GM12878 (cell line): ENCODE measurements at regions not wholly inside any gene's neighbourhood (a gene's known extent, or its start where the extent isn't known, plus 50 kb on each side); places are given as distances from the start of the nearest gene placed in this dataset.

Experiments
- EED ChIP-seq: sonication (generic); IDR thresholded peaks from 2 replicates; pipeline ENCODE4 v1.6.1; 2016; ENCODE audit warnings: antibody characterized with exemption, low read depth
- GABPA ChIP-seq: IDR thresholded peaks from 2 replicates; pipeline ENCODE4 v1.6.1; 2014; ENCODE audit warnings: antibody characterized with exemption, low read depth, mild to moderate bottlenecking, inconsistent platforms
- POLR2A ChIP-seq: IDR thresholded peaks from 2 replicates; pipeline ENCODE4 v1.6.1; 2011; ENCODE audit warnings: low read depth, mild to moderate bottlenecking, low read length
- RAD21 ChIP-seq: IDR thresholded peaks from 2 replicates; pipeline ENCODE4 v1.6.1; 2011; ENCODE audit warnings: mild to moderate bottlenecking, low read depth, low read length, moderate library complexity; ENCODE audit not compliant: insufficient read depth
- ZNF274 ChIP-seq: IDR thresholded peaks from one replicate; pipeline ENCODE4 v1.8.0; 2011; ENCODE audit not compliant: insufficient read length, insufficient read depth
- TF ChIP-seq, protein P1 (sequence below), 3 experiments: IDR thresholded peaks in 2 of 3; conservative IDR thresholded peaks in 1 of 3; 2 replicates each; pipeline ENCODE4 v1.5.1; 2011; ENCODE audit warnings: low read depth in 3 of 3, low read length in 3 of 3, mild to moderate bottlenecking in 3 of 3, control low read depth in 2 of 3, moderate library complexity in 2 of 3, inconsistent platforms in 1 of 3, mixed read lengths in 1 of 3; ENCODE audit not compliant: control insufficient read depth in 2 of 3, insufficient read depth in 1 of 3; ENCODE audit errors: extremely low read depth in 1 of 3
- TF ChIP-seq, protein P2 (sequence below): IDR thresholded peaks from 2 replicates; pipeline ENCODE4 v1.6.1; 2012; ENCODE audit warnings: mild to moderate bottlenecking, low read depth, low read length

GRCh38 chr4:123804196-123804721, 407.7 kb downstream of the SPRY1 start:
- TF ChIP-seq ZNF274 (no peak), POLR2A (no peak), GABPA (no peak), EED (no peak), RAD21 (no peak)
- TF ChIP-seq, protein P1, sequence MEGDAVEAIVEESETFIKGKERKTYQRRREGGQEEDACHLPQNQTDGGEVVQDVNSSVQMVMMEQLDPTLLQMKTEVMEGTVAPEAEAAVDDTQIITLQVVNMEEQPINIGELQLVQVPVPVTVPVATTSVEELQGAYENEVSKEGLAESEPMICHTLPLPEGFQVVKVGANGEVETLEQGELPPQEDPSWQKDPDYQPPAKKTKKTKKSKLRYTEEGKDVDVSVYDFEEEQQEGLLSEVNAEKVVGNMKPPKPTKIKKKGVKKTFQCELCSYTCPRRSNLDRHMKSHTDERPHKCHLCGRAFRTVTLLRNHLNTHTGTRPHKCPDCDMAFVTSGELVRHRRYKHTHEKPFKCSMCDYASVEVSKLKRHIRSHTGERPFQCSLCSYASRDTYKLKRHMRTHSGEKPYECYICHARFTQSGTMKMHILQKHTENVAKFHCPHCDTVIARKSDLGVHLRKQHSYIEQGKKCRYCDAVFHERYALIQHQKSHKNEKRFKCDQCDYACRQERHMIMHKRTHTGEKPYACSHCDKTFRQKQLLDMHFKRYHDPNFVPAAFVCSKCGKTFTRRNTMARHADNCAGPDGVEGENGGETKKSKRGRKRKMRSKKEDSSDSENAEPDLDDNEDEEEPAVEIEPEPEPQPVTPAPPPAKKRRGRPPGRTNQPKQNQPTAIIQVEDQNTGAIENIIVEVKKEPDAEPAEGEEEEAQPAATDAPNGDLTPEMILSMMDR (IDR thresholded peaks at IDR 0.05 in 2 of 3, conservative IDR thresholded peaks at IDR 0.05 in 1 of 3; ENCODE audit: control insufficient read depth in 2 of 3, extremely low read depth in 1 of 3, insufficient read depth in 1 of 3, low read depth in 3 of 3, low read length in 3 of 3): no peak
- TF ChIP-seq, protein P2, sequence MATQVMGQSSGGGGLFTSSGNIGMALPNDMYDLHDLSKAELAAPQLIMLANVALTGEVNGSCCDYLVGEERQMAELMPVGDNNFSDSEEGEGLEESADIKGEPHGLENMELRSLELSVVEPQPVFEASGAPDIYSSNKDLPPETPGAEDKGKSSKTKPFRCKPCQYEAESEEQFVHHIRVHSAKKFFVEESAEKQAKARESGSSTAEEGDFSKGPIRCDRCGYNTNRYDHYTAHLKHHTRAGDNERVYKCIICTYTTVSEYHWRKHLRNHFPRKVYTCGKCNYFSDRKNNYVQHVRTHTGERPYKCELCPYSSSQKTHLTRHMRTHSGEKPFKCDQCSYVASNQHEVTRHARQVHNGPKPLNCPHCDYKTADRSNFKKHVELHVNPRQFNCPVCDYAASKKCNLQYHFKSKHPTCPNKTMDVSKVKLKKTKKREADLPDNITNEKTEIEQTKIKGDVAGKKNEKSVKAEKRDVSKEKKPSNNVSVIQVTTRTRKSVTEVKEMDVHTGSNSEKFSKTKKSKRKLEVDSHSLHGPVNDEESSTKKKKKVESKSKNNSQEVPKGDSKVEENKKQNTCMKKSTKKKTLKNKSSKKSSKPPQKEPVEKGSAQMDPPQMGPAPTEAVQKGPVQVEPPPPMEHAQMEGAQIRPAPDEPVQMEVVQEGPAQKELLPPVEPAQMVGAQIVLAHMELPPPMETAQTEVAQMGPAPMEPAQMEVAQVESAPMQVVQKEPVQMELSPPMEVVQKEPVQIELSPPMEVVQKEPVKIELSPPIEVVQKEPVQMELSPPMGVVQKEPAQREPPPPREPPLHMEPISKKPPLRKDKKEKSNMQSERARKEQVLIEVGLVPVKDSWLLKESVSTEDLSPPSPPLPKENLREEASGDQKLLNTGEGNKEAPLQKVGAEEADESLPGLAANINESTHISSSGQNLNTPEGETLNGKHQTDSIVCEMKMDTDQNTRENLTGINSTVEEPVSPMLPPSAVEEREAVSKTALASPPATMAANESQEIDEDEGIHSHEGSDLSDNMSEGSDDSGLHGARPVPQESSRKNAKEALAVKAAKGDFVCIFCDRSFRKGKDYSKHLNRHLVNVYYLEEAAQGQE: no peak
